Testis (tissue), 2 donors: ENCODE measurements at regions not wholly inside any gene's neighbourhood (a gene's known extent, or its start where the extent isn't known, plus 50 kb on each side); places are given as distances from the start of the nearest gene placed in this dataset.

Experiments
- DNase-seq: peaks from one replicate; pipeline ENCODE4 v3.0.0-alpha.2; 2019
- H3K27ac ChIP-seq, 2 donors: fragments of 200-600 bp; sonication (generic); one replicate each; pipeline ENCODE4 v1.5.1; 2019
- H3K27me3 ChIP-seq: fragments of 200-600 bp; sonication (generic); one replicate; pipeline ENCODE4 v1.5.1; 2019
- H3K36me3 ChIP-seq: fragments of 200-600 bp; sonication (generic); one replicate; pipeline ENCODE4 v1.5.1; 2017; ENCODE audit warnings: low read depth; ENCODE audit errors: missing control alignments
- H3K4me1 ChIP-seq: fragments of 200-600 bp; sonication (generic); one replicate; pipeline ENCODE4 v1.5.1; 2019
- H3K4me3 ChIP-seq, 2 donors: fragments of 200-600 bp; sonication (generic); one replicate each; pipeline ENCODE4 v1.5.1; 2017 to 2019
- H3K9me3 ChIP-seq: fragments of 200-600 bp; sonication (generic); one replicate; pipeline ENCODE4 v1.5.1; 2017
- CTCF ChIP-seq, 3 experiments: fragments of 450-650 bp in 2 of 3; fragments of 200-600 bp in 1 of 3; sonication (generic) in 1 of 3; IDR thresholded peaks; one replicate each; pipeline ENCODE4 v1.5.1; 2016 to 2019; ENCODE audit warnings: antibody characterized with exemption in 3 of 3, mild to moderate bottlenecking in 2 of 3, moderate library complexity in 1 of 3
- POLR2A ChIP-seq: fragments of 450-650 bp; IDR thresholded peaks from one replicate; pipeline ENCODE4 v1.6.1; 2017; ENCODE audit warnings: antibody characterized with exemption, mild to moderate bottlenecking, moderate library complexity
- WGBS, 2 donors: methylation state at CpG; one replicate each; pipeline ENCODE4 v1.1.5; 2018; 5-methylcytosine and 5-hydroxymethylcytosine counted together
- intact Hi-C: fragments of 100-400 bp; cut with DNase I; formaldehyde crosslinking; loops from one replicate; pipeline ENCODE4 v1.15.1; 2023; ENCODE audit warnings: low total_unique reads

- Histone ChIP-seq H3K36me3 (no peaks in the 10 kb centered on the region), H3K4me3 (no peak overlapping the region), H3K9me3 (no peaks in the 10 kb centered on the region), H3K27me3 (no peaks in the 10 kb centered on the region), H3K4me1 (no peaks in the 10 kb centered on the region), H3K27ac (no peak overlapping the region)
- no peak for TF ChIP-seq POLR2A
- no peak for TF ChIP-seq CTCF (IDR thresholded peaks at IDR 0.05)
- DNase-seq: no peak
- 76 to 88% methylated on average over 2 of the region's 2 CpGs for WGBS, 2 donors
- intact Hi-C loops: no loop called here
These were observed 382.6 kb upstream of the CDH20 start for GRCh38 chr18:60950634-60951033.

GRCh38 chr18:60951091-60951490, 382.1 kb upstream of the CDH20 start:
- Histone ChIP-seq H3K9me3 (no peaks in the 10 kb centered on the region), H3K4me3 (no peak overlapping the region), H3K27me3 (no peaks in the 10 kb centered on the region), H3K36me3 (no peaks in the 10 kb centered on the region), H3K27ac (no peak overlapping the region), H3K4me1 (no peaks in the 10 kb centered on the region)
- TF ChIP-seq CTCF (IDR thresholded peaks at IDR 0.05) (no peak), POLR2A (no peak)
- no peak for DNase-seq
- WGBS, 2 donors: 89 to 90% methylated on average over 2 of the region's 2 CpGs
- intact Hi-C loops: no loop called here

- no peaks in the 10 kb centered on the region for H3K27me3 ChIP-seq
- TF ChIP-seq POLR2A (no peak), CTCF (IDR thresholded peaks at IDR 0.05) (no peak)
- WGBS, 2 donors: 79 to 88% methylated on average over 2 of the region's 2 CpGs
- no peaks in the 10 kb centered on the region for H3K36me3 ChIP-seq
- H3K4me3 ChIP-seq: no peak overlapping the region
- H3K9me3 ChIP-seq: no peaks in the 10 kb centered on the region
- no peak for DNase-seq
- intact Hi-C loops: no loop called here
- no peak overlapping the region for H3K27ac ChIP-seq
- H3K4me1 ChIP-seq: no peaks in the 10 kb centered on the region
These were observed 370.6 kb upstream of the CDH20 start for GRCh38 chr18:60962625-60963024.

GRCh38 chr18:60965856-60966255, 367.4 kb upstream of the CDH20 start:
- H3K4me3 ChIP-seq: no peak overlapping the region
- no peak overlapping the region for H3K27ac ChIP-seq
- H3K9me3 ChIP-seq: no peaks in the 10 kb centered on the region
- H3K36me3 ChIP-seq: no peaks in the 10 kb centered on the region
- intact Hi-C loops: no loop called here
- DNase-seq: no peak
- TF ChIP-seq POLR2A (no peak), CTCF (IDR thresholded peaks at IDR 0.05) (no peak)
- H3K4me1 ChIP-seq: no peaks in the 10 kb centered on the region
- H3K27me3 ChIP-seq: no peaks in the 10 kb centered on the region

GRCh38 chr18:60966876-60967275, 366.4 kb upstream of the CDH20 start:
- no peak for DNase-seq
- no peaks in the 10 kb centered on the region for H3K36me3 ChIP-seq
- no peak for TF ChIP-seq POLR2A
- TF ChIP-seq CTCF (IDR thresholded peaks at IDR 0.05): no peak
- WGBS, 2 donors: 64 to 71% methylated on average over 2 of the region's 2 CpGs
- H3K27ac ChIP-seq: no peak overlapping the region
- H3K9me3 ChIP-seq: no peaks in the 10 kb centered on the region
- intact Hi-C loops: no loop called here
- H3K4me3 ChIP-seq: no peak overlapping the region
- no peaks in the 10 kb centered on the region for H3K4me1 ChIP-seq
- no peaks in the 10 kb centered on the region for H3K27me3 ChIP-seq
